IMR-90 (cell line): ENCODE measurements at regions not wholly inside any gene's neighbourhood (a gene's known extent, or its start where the extent isn't known, plus 50 kb on each side); places are given as distances from the start of the nearest gene placed in this dataset.

Source experiments
- BHLHE40 ChIP-seq: fragments of 150-350 bp; IDR thresholded peaks from 2 replicates; pipeline ENCODE4 v1.6.1; 2016; ENCODE audit warnings: mild to moderate bottlenecking, low read depth, low read length
- MAFK ChIP-seq: IDR thresholded peaks from 2 replicates; pipeline ENCODE4 v1.6.1; 2012; ENCODE audit warnings: low read depth, low read length, improper control_type of control experiment
- MAZ ChIP-seq: IDR thresholded peaks from 2 replicates; pipeline ENCODE4 v1.6.1; 2012; ENCODE audit warnings: low read depth, mild to moderate bottlenecking, low read length, improper control_type of control experiment, moderate library complexity, borderline replicate concordance
- POLR2A ChIP-seq: IDR thresholded peaks from 2 replicates; pipeline ENCODE4 v1.6.1; 2012; ENCODE audit warnings: mild to moderate bottlenecking, low read depth, low read length
- RFX5 ChIP-seq: IDR thresholded peaks from 2 replicates; pipeline ENCODE4 v1.8.0; 2012; ENCODE audit warnings: low read depth, mild to moderate bottlenecking, low read length, moderate library complexity
- SMC3 ChIP-seq: fragments of 150-350 bp; IDR thresholded peaks from 2 replicates; pipeline ENCODE4 v1.6.1; 2016; ENCODE audit warnings: low read depth, mild to moderate bottlenecking, antibody characterized with exemption, low read length, moderate library complexity
- TF ChIP-seq, protein P1 (sequence below): conservative IDR thresholded peaks from 2 replicates; pipeline ENCODE4 v1.5.1; 2012; ENCODE audit warnings: mild to moderate bottlenecking, low read depth, low read length, improper control_type of control experiment

DNA sequence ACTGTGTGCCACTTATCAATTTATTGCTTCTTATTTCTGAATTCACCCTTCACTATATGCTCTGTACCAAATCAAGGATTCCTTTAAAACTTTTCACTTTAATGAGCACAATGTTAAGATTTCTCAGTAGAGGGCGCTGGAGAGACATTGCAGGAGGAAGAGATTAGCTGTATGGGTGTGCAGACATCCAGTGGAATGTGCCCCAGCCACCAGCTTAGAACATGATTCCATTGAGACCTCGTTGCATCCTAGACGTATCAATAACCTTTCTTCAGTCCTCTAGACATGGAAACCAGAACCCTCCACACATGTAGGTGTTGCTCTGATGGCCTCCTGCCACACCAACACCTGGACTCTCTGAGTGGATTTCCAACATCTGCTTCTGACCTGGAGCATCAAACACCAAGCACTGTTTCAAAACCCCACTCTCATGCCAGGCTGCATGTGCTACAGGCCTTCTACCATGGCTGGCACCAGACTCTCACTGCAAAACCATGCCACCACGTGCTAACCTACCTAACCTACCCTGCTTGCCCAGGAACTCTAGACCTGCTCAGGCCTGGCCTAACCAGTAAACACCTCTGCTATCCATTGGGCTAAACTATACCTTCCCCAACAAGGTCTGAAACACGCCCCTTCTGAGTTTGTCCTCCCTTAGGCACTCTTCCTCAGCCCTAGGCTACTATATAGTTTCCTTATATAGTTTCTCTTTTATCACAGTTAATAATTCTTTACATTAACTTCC is 633.2 kb upstream of the PKDCC start:
- TF ChIP-seq MAFK (no peak), POLR2A (no peak), MAZ (no peak), RFX5 (no peak), SMC3 (peak; percentile 26), BHLHE40 (no peak)
- TF ChIP-seq, protein P1, sequence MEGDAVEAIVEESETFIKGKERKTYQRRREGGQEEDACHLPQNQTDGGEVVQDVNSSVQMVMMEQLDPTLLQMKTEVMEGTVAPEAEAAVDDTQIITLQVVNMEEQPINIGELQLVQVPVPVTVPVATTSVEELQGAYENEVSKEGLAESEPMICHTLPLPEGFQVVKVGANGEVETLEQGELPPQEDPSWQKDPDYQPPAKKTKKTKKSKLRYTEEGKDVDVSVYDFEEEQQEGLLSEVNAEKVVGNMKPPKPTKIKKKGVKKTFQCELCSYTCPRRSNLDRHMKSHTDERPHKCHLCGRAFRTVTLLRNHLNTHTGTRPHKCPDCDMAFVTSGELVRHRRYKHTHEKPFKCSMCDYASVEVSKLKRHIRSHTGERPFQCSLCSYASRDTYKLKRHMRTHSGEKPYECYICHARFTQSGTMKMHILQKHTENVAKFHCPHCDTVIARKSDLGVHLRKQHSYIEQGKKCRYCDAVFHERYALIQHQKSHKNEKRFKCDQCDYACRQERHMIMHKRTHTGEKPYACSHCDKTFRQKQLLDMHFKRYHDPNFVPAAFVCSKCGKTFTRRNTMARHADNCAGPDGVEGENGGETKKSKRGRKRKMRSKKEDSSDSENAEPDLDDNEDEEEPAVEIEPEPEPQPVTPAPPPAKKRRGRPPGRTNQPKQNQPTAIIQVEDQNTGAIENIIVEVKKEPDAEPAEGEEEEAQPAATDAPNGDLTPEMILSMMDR, result peak; percentile 42
